ENCODE measurements at regions not wholly inside any gene's neighbourhood (a gene's known extent, or its start where the extent isn't known, plus 50 kb on each side); places are given as distances from the start of the nearest gene placed in this dataset.
"Not testable (repeated sequence)": the region's sequence is repeated elsewhere in the genome, so short reads cannot be mapped to it uniquely, and the experiment has no call there.

GRCh38 chr9:12425878-12426864, 267.0 kb upstream of the TYRP1 start:
- Histone ChIP-seq H3K27ac (no peak overlapping the region), H3K27me3 (no peaks in the 10 kb centered on the region), H3K36me3 (no peaks in the 10 kb centered on the region), H3K4me3 (no peak overlapping the region), H3K4me1 (no peaks in the 10 kb centered on the region), H3K9me3 (no peaks in the 10 kb centered on the region)
- 33 to 35% methylated on average over 5 to 6 of the region's 8 CpGs for WGBS, 2 donors (ENCODE audit: low coverage in 1 of 2)
- no peak for TF ChIP-seq EP300 (IDR thresholded peaks at IDR 0.05)
- no peak for TF ChIP-seq CTCF (IDR thresholded peaks at IDR 0.05)
- no peak for TF ChIP-seq POLR2A (IDR thresholded peaks at IDR 0.05)
- TF ChIP-seq POLR2AphosphoS5 (IDR thresholded peaks at IDR 0.05), result no peak
- no peak for ATAC-seq

- 86 to 100% methylated on average over 2 of the region's 3 CpGs for WGBS, 2 donors (ENCODE audit: low coverage in 1 of 2)
- ATAC-seq, result no peak
- no peak overlapping the region for H3K4me3 ChIP-seq
These were observed 253.9 kb upstream of the TYRP1 start for GRCh38 chr9:12439267-12439666.

GRCh38 chr9:12441080-12441479, 252.1 kb upstream of the TYRP1 start:
- H3K36me3 ChIP-seq, H3K27me3 ChIP-seq, H3K4me3 ChIP-seq, H3K9me3 ChIP-seq, H3K4me1 ChIP-seq, ATAC-seq: not testable (repeated sequence)
- 72 to 83% methylated on average over 6 of the region's 6 CpGs for WGBS, 2 donors (ENCODE audit: low coverage in 1 of 2)
- peak overlapping the region in 2 of 4 donors; percentile 32 to 36 for H3K27ac ChIP-seq

More at GRCh38 chr9:12439267-12439666, 253.9 kb upstream of the TYRP1 start:
- Histone ChIP-seq H3K9me3 (no peaks in the 10 kb centered on the region), H3K36me3 (no peaks in the 10 kb centered on the region), H3K27me3 (no peaks in the 10 kb centered on the region), H3K4me1 (no peaks in the 10 kb centered on the region), H3K27ac (no peak overlapping the region)
- TF ChIP-seq CTCF (IDR thresholded peaks at IDR 0.05) (no peak), EP300 (IDR thresholded peaks at IDR 0.05) (no peak), POLR2AphosphoS5 (IDR thresholded peaks at IDR 0.05) (no peak), POLR2A (IDR thresholded peaks at IDR 0.05) (no peak)

- no peaks in the 10 kb centered on the region for H3K27me3 ChIP-seq
- H3K27ac ChIP-seq, result peak overlapping the region in 1 of 4 donors; percentile 36
- TF ChIP-seq POLR2AphosphoS5 (IDR thresholded peaks at IDR 0.05) (peak; percentile 61), POLR2A (IDR thresholded peaks at IDR 0.05) (no peak), CTCF (IDR thresholded peaks at IDR 0.05) (no peak), EP300 (IDR thresholded peaks at IDR 0.05) (no peak)
- ATAC-seq, result no peak
- H3K36me3 ChIP-seq, result no peaks in the 10 kb centered on the region
- no peaks in the 10 kb centered on the region for H3K4me1 ChIP-seq
- H3K9me3 ChIP-seq, result no peaks in the 10 kb centered on the region
- WGBS, 2 donors (ENCODE audit: low coverage in 1 of 2), result 82 to 86% methylated on average over 1 of the region's 1 CpG
- no peak overlapping the region for H3K4me3 ChIP-seq
These were observed 251.7 kb upstream of the TYRP1 start for GRCh38 chr9:12441506-12441905.

GRCh38 chr9:12448246-12448645, 244.9 kb upstream of the TYRP1 start:
- Histone ChIP-seq H3K27ac (no peak overlapping the region), H3K4me3 (no peak overlapping the region), H3K36me3 (no peaks in the 10 kb centered on the region), H3K4me1 (no peaks in the 10 kb centered on the region), H3K27me3 (no peaks in the 10 kb centered on the region), H3K9me3 (no peaks in the 10 kb centered on the region)
- WGBS, 2 donors (ENCODE audit: low coverage in 1 of 2), result 83% methylated on average over 1 of the region's 1 CpG; no CpG with 5 or more reads in 1 of the 2 donors
- no peak for TF ChIP-seq EP300 (IDR thresholded peaks at IDR 0.05)
- no peak for TF ChIP-seq POLR2A (IDR thresholded peaks at IDR 0.05)
- TF ChIP-seq CTCF (IDR thresholded peaks at IDR 0.05), result no peak
- ATAC-seq, result no peak

Data from gastroesophageal sphincter (tissue), 4 donors.